ENCODE measurements at regions not wholly inside any gene's neighbourhood (a gene's known extent, or its start where the extent isn't known, plus 50 kb on each side); places are given as distances from the start of the nearest gene placed in this dataset.

GRCh38 chr11:64472593-64473455, 82.9 kb upstream of the SLC22A11 start:
- Histone ChIP-seq H3K4me1 (no peaks in the 10 kb centered on the region), H3K4me3 (ENCODE audit: low read depth, low read length) (no peak overlapping the region), H3K27me3 (replicated peaks; ENCODE audit: control insufficient read depth, insufficient read depth, low read length) (no peaks in the 10 kb centered on the region), H3K36me3 (ENCODE audit: control insufficient read depth, insufficient read depth, low read length) (no peaks in the 10 kb centered on the region), H3K9me3 (0 out of 2 replicates have a peak, but pooled peaks cover 7% of the 10 kb centered on the region)
- Mint-ChIP-seq H3K36me3 (ENCODE audit: insufficient read depth, unreplicated experiment) (no peaks in the 10 kb centered on the region), H3K27me3 (ENCODE audit: insufficient read depth, unreplicated experiment) (peaks cover 13% of the 10 kb centered on the region), H3K4me1 (ENCODE audit: low read depth, unreplicated experiment) (no peaks in the 10 kb centered on the region), H3K27ac (ENCODE audit: unreplicated experiment) (no peak overlapping the region), H3K9me3 (ENCODE audit: unreplicated experiment) (peaks cover 11% of the 10 kb centered on the region), H3K4me3 (ENCODE audit: unreplicated experiment) (no peak overlapping the region)
- intact Hi-C loops (cut with micrococcal nuclease; ENCODE audit: unreplicated experiment): no loop called here
- ChIA-PET POLR2A (no interaction called here), CTCF (interaction anchor here (1.3 kb wide), 1 partner anchor 23 kb away, joined by 4 read pairs; no protein-coding TSS in a partner anchor)
- no peak for TF ChIP-seq CTCF (IDR thresholded peaks at IDR 0.05; ENCODE audit: insufficient read depth in 1 of 2, low read depth in 1 of 2, low read length in 1 of 2, severe bottlenecking in 1 of 2, unreplicated experiment in 1 of 2)
- BruUV-seq (replicated peaks): no TSS peak
- DNase-seq: no peak

DNA sequence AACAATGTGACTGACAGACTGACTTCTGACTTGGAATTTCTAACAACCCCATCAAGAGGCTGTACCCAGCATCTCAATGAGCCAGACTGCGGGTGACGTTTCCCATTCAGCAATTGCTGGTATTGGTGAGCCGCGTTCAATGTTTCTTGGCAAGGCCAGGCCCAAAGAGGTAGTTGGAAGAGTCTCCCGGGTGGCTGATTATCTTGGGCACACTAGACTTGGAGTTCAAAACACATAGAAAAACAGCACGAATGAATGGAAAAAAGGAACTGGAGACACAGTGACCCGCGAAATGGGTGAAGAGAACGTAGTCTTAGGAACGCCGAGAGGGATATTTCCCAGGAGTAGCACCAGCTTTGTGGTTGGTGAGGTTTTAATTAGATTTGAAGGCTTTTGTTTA, 81.1 kb upstream of the SLC22A11 start:
- DNase-seq: no peak
- Mint-ChIP-seq H3K27ac (ENCODE audit: unreplicated experiment) (no peak overlapping the region), H3K36me3 (ENCODE audit: insufficient read depth, unreplicated experiment) (no peaks in the 10 kb centered on the region), H3K9me3 (ENCODE audit: unreplicated experiment) (peaks cover 11% of the 10 kb centered on the region), H3K4me1 (ENCODE audit: low read depth, unreplicated experiment) (no peaks in the 10 kb centered on the region), H3K27me3 (ENCODE audit: insufficient read depth, unreplicated experiment) (peaks cover 14% of the 10 kb centered on the region), H3K4me3 (ENCODE audit: unreplicated experiment) (no peak overlapping the region)
- Histone ChIP-seq H3K4me1 (no peaks in the 10 kb centered on the region), H3K4me3 (ENCODE audit: low read depth, low read length) (no peak overlapping the region), H3K36me3 (ENCODE audit: control insufficient read depth, insufficient read depth, low read length) (no peaks in the 10 kb centered on the region), H3K27me3 (replicated peaks; ENCODE audit: control insufficient read depth, insufficient read depth, low read length) (no peaks in the 10 kb centered on the region), H3K9me3 (0 out of 2 replicates have a peak, but pooled peaks cover 7% of the 10 kb centered on the region)
- CTCF ChIA-PET: no interaction called here
- BruUV-seq (replicated peaks): no TSS peak
- POLR2A ChIA-PET: no interaction called here
- intact Hi-C loops (cut with micrococcal nuclease; ENCODE audit: unreplicated experiment): no loop called here
- no peak for TF ChIP-seq CTCF (IDR thresholded peaks at IDR 0.05; ENCODE audit: insufficient read depth in 1 of 2, low read depth in 1 of 2, low read length in 1 of 2, severe bottlenecking in 1 of 2, unreplicated experiment in 1 of 2)

- peaks cover 11% of the 10 kb centered on the region for H3K9me3 Mint-ChIP-seq (ENCODE audit: unreplicated experiment)
- H3K4me3 ChIP-seq (ENCODE audit: low read depth, low read length): no peak overlapping the region
- no peaks in the 10 kb centered on the region for H3K36me3 Mint-ChIP-seq (ENCODE audit: insufficient read depth, unreplicated experiment)
- DNase-seq: no peak
- H3K4me3 Mint-ChIP-seq (ENCODE audit: unreplicated experiment): no peak overlapping the region
- no peaks in the 10 kb centered on the region for H3K36me3 ChIP-seq (ENCODE audit: control insufficient read depth, insufficient read depth, low read length)
- BruUV-seq (replicated peaks): no TSS peak
- no peak overlapping the region for H3K27ac Mint-ChIP-seq (ENCODE audit: unreplicated experiment)
- no peaks in the 10 kb centered on the region for H3K27me3 ChIP-seq (replicated peaks; ENCODE audit: control insufficient read depth, insufficient read depth, low read length)
- no peaks in the 10 kb centered on the region for H3K4me1 Mint-ChIP-seq (ENCODE audit: low read depth, unreplicated experiment)
- no peaks in the 10 kb centered on the region for H3K4me1 ChIP-seq
- intact Hi-C loops (cut with micrococcal nuclease; ENCODE audit: unreplicated experiment): no loop called here
- 0 out of 2 replicates have a peak, but pooled peaks cover 4% of the 10 kb centered on the region for H3K9me3 ChIP-seq
- no peak for TF ChIP-seq CTCF (IDR thresholded peaks at IDR 0.05; ENCODE audit: insufficient read depth in 1 of 2, low read depth in 1 of 2, low read length in 1 of 2, severe bottlenecking in 1 of 2, unreplicated experiment in 1 of 2)
- CTCF ChIA-PET: no interaction called here
- peaks cover 14% of the 10 kb centered on the region for H3K27me3 Mint-ChIP-seq (ENCODE audit: insufficient read depth, unreplicated experiment)
- POLR2A ChIA-PET: no interaction called here
Observed at GRCh38 chr11:64475145-64475544, 80.6 kb upstream of the SLC22A11 start.

Data from Caco-2 (cell line).